EL (cell line): ENCODE measurements at regions not wholly inside any gene's neighbourhood (a gene's known extent, or its start where the extent isn't known, plus 50 kb on each side); places are given as distances from the start of the nearest gene placed in this dataset.

Experiments used
- DNase-seq: peaks from one replicate; pipeline ENCODE4 v3.0.0-alpha.2; 2016

GRCh38 chr2:71888751-71889445, 258.8 kb downstream of the CYP26B1 start:
- DNase-seq, result peak; percentile 52

- DNase-seq, result no peak
Measured at GRCh38 chr2:71887196-71887595, 260.5 kb downstream of the CYP26B1 start.

GRCh38 chr2:71886241-71886640, 261.4 kb downstream of the CYP26B1 start:
- no peak for DNase-seq

GRCh38 chr2:71884303-71885042, 263.2 kb downstream of the CYP26B1 start:
- peak; percentile 75 for DNase-seq

GRCh38 chr2:71882949-71883472, 264.7 kb downstream of the CYP26B1 start:
- peak; percentile 94 for DNase-seq

DNA sequence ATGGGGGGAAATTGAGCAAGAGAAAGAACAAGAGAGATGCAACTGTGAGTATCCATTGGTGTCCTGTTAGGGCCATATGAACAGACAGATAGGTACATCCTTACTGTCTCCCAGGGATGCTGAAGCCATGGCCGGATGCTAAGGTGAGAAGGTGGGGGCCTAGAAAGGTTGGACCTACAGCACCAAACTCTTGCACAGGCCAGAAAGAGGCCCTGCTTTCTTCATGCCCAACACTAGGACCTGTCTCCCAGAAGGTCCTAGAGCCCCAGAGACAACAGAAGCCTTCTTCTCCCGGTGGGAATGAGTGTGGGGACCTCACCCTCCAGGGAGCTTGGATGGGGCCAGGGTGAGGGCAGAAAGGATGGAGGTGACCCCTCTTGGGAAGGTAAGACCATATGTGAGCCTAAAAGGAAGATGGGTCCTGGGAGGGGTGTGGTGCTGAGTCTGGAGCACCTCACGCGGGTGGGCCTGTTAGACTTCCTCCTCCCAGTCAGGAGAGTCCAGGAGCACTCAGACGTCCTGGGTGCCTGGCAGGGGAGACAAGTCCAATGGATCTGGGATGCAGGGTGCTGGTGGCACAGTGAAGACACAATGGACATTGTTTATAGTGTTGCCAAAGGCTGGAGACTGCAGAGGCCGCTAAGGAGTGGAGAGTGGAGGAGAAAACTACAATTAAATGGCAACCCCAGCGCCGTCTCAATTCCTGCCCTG, 265.3 kb downstream of the CYP26B1 start:
- DNase-seq, result no peak

DNA sequence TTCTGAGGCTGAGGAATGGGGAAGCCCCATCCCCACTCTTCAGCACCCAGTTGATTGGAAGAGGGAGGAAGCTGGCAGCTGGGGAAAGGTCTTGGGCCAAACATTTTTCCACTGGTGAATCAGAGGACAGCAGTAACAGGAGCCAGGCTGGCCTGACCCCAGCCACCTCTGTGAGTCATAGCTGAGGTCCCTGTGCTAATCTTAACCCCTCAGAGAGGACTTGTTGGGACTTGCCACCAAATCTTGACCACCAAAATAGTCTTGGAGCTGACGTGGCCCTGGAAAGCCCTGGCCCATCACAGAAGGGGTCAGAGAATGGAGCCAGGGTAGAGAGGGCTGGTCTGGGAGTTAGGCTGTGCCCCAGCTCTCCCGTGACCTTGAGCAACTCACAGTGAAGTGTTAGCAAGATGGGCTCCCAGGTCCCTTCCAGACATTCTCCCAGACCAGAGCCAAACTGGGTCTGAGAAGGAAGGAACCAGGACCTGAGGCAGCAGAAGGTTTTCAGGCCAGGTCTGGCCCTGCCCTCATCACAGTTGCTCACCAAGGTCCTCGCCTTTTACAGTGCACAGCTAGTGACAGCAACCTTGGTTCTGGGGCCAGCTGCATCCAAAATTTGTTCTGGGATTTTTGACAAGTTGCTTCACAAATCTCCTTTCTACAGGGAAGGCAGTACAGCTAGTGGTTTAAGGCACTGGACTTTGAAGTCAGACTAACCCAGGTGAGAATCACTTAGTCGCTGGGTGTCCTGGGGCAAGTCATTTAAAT, 266.6 kb downstream of the CYP26B1 start:
- DNase-seq, result peak; percentile 90

- no peak for DNase-seq
Measured at GRCh38 chr2:71880287-71880686, 267.4 kb downstream of the CYP26B1 start.

- no peak for DNase-seq
Measured at GRCh38 chr2:71879509-71880184, 268.0 kb downstream of the CYP26B1 start.

DNA sequence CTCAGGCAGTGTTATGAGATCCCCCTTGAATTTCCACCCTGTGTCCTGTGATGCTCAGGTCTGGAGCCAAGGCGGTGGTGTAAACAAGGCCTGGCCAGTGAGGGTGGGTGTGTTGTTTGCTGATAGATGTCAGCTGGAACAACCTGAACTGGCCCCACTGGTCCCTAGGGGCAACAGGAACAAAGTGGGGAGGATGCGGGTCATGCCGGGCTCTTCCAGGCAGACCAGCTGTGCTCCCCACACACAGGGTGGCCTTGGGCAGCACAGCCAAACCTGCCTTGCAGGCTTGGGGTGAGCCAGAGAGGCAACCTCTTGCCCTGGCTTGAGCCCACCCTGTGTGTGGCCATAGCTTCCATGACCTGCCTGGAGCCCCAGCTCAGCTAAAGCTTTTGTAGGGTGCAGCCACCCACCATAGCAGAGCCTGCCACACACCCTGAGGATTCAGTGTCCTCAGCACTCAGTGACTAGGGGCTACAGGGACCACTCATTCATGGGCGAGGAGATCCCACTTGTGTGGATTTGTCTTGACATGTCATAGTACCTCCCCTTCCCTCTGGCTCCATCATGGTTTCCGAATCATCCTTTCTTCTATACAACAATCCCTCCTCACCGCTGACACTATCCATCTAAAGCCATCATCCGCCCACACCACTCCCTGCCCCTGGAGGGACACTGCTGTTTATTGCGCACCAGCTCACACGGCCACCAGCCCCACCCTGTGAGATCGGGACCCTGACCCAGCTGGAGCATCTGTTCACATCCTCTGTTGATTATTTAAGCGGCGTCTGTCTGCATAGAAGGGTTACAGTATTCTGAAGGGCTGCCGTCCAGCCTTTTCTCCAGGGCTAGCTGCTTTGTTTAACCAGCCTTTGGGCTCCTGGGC, 268.8 kb downstream of the CYP26B1 start:
- no peak for DNase-seq

DNA sequence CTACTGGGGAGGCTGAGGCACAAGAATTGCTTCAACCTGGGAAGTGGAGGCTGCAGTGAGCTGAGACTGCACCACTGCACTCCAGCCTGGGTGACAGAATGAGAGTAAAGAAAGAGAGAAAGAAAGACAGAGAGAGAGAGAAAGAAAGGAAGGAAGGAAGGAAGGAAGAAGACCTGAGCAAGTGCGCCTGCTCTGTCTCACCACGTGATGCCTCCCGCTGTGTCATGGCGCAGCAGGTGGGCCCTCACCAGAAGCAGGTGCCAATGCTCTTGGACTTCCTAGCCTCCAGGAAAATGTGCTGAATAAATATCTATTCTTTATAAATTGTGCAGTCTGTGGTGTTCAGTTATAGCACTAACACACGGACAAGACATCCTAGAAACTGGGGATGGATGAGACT, 270.0 kb downstream of the CYP26B1 start:
- DNase-seq, result no peak

GRCh38 chr2:71876542-71877451, 270.9 kb downstream of the CYP26B1 start:
- no peak for DNase-seq

GRCh38 chr2:71872466-71873051, 275.1 kb downstream of the CYP26B1 start:
- no peak for DNase-seq

- peak; percentile 19 for DNase-seq
Measured at GRCh38 chr2:71865391-71865965, 282.2 kb downstream of the CYP26B1 start.

GRCh38 chr2:71864085-71864484, 283.6 kb downstream of the CYP26B1 start:
- no peak for DNase-seq

GRCh38 chr2:71863396-71863795, 284.3 kb downstream of the CYP26B1 start:
- DNase-seq, result no peak

GRCh38 chr2:71862921-71863320, 284.7 kb downstream of the CYP26B1 start:
- DNase-seq, result no peak

- DNase-seq, result no peak
Measured at GRCh38 chr2:71861186-71862160, 286.2 kb downstream of the CYP26B1 start.
